ENCODE measurements at regions not wholly inside any gene's neighbourhood (a gene's known extent, or its start where the extent isn't known, plus 50 kb on each side); places are given as distances from the start of the nearest gene placed in this dataset.

- TF ChIP-seq CTCF (IDR thresholded peaks at IDR 0.05) = no peak
- H3K9me3 Mint-ChIP-seq = peaks cover 2% of the 10 kb centered on the region
- no peaks in the 10 kb centered on the region for H3K27me3 Mint-ChIP-seq
- H3K27ac Mint-ChIP-seq = no peak overlapping the region
- ATAC-seq (ENCODE audit: poor library complexity) (no peak), DNase-seq (no peak)
- Histone ChIP-seq H3K27ac (ENCODE audit: low read depth in 1 of 2, low read length in 2 of 2) (no peak overlapping the region), H3K27me3 (ENCODE audit: control insufficient read depth in 1 of 2, insufficient read depth in 2 of 2, low read length in 2 of 2) (no peaks in the 10 kb centered on the region), H3K4me3 (ENCODE audit: low read length) (no peak overlapping the region), H3K4me1 (ENCODE audit: insufficient read depth, low read length) (no peaks in the 10 kb centered on the region), H3K36me3 (ENCODE audit: insufficient read depth, low read length) (no peaks in the 10 kb centered on the region), H3K9me3 (ENCODE audit: control insufficient read depth in 1 of 2, insufficient read depth in 1 of 2, low read length in 2 of 2) (peaks cover 0 to 3% of the 10 kb centered on the region in 2 experiments)
- no peak overlapping the region for H3K4me3 Mint-ChIP-seq
- no peaks in the 10 kb centered on the region for H3K4me1 Mint-ChIP-seq (ENCODE audit: low read depth)
- ChIA-PET CTCF (no interaction called here), POLR2A (no interaction called here)
- intact Hi-C loops (cut with DNase I, micrococcal nuclease) = no loop called here
- H3K36me3 Mint-ChIP-seq (ENCODE audit: low read depth) = no peaks in the 10 kb centered on the region
Measured at GRCh38 chr4:129974730-129975129, 878.8 kb downstream of the C4orf33 start.

GRCh38 chr4:129978315-129978714 is 882.4 kb downstream of the C4orf33 start:
- CTCF ChIA-PET = no interaction called here
- Mint-ChIP-seq H3K4me1 (ENCODE audit: low read depth) (no peaks in the 10 kb centered on the region), H3K4me3 (no peak overlapping the region), H3K9me3 (no peaks in the 10 kb centered on the region), H3K27me3 (no peaks in the 10 kb centered on the region), H3K36me3 (ENCODE audit: low read depth) (no peaks in the 10 kb centered on the region), H3K27ac (no peak overlapping the region)
- ATAC-seq (ENCODE audit: poor library complexity) (no peak), DNase-seq (no peak)
- TF ChIP-seq CTCF (IDR thresholded peaks at IDR 0.05) = no peak
- Histone ChIP-seq H3K27ac (ENCODE audit: low read depth in 1 of 2, low read length in 2 of 2) (no peak overlapping the region), H3K36me3 (ENCODE audit: insufficient read depth, low read length) (no peaks in the 10 kb centered on the region), H3K4me3 (ENCODE audit: low read length) (no peak overlapping the region), H3K27me3 (ENCODE audit: control insufficient read depth in 1 of 2, insufficient read depth in 2 of 2, low read length in 2 of 2) (no peaks in the 10 kb centered on the region), H3K4me1 (ENCODE audit: insufficient read depth, low read length) (no peaks in the 10 kb centered on the region), H3K9me3 (ENCODE audit: control insufficient read depth in 1 of 2, insufficient read depth in 1 of 2, low read length in 2 of 2) (peaks cover 0 to 4% of the 10 kb centered on the region in 2 experiments)
- POLR2A ChIA-PET = no interaction called here
- intact Hi-C loops (cut with DNase I, micrococcal nuclease) = no loop called here

GRCh38 chr4:129988957-129989356 is 893.0 kb downstream of the C4orf33 start:
- Histone ChIP-seq H3K36me3 (ENCODE audit: insufficient read depth, low read length) (no peaks in the 10 kb centered on the region), H3K27me3 (ENCODE audit: control insufficient read depth in 1 of 2, insufficient read depth in 2 of 2, low read length in 2 of 2) (no peaks in the 10 kb centered on the region), H3K9me3 (ENCODE audit: control insufficient read depth in 1 of 2, insufficient read depth in 1 of 2, low read length in 2 of 2) (no peaks in the 10 kb centered on the region), H3K27ac (ENCODE audit: low read depth in 1 of 2, low read length in 2 of 2) (no peak overlapping the region), H3K4me1 (ENCODE audit: insufficient read depth, low read length) (no peaks in the 10 kb centered on the region), H3K4me3 (ENCODE audit: low read length) (no peak overlapping the region)
- ChIA-PET CTCF (no interaction called here), POLR2A (no interaction called here)
- peaks cover 5% of the 10 kb centered on the region for H3K9me3 Mint-ChIP-seq
- H3K27me3 Mint-ChIP-seq = no peaks in the 10 kb centered on the region
- ATAC-seq (ENCODE audit: poor library complexity) = no peak
- H3K4me1 Mint-ChIP-seq (ENCODE audit: low read depth) = no peaks in the 10 kb centered on the region
- no peak overlapping the region for H3K27ac Mint-ChIP-seq
- no peak for DNase-seq
- H3K4me3 Mint-ChIP-seq = no peak overlapping the region
- TF ChIP-seq CTCF (IDR thresholded peaks at IDR 0.05) = no peak
- H3K36me3 Mint-ChIP-seq (ENCODE audit: low read depth) = no peaks in the 10 kb centered on the region
- intact Hi-C loops (cut with DNase I, micrococcal nuclease) = no loop called here

Data from CD4-positive, alpha-beta T cell (primary cell).